ENCODE measurements at regions not wholly inside any gene's neighbourhood (a gene's known extent, or its start where the extent isn't known, plus 50 kb on each side); places are given as distances from the start of the nearest gene placed in this dataset.

DNA sequence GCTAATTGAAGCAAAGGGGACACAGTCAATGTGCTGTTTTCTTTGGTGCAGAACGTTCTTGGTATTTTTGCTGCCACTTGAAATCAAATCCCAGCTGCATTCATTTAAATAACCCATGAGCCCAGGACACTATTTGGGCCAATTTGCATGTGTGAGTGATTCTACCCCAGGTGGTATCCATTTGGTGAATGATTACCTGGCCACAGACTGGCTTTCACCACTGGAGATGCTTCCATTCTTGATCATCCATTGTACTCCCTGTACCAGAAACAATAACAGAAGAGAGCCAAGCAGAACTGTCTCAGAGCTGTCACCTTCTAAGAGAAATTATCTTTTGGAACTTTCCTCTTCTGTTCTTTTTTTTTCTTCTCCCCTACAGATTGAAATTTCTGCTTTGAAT lies 139.7 kb upstream of the RARB start:
- TF ChIP-seq, protein P1, sequence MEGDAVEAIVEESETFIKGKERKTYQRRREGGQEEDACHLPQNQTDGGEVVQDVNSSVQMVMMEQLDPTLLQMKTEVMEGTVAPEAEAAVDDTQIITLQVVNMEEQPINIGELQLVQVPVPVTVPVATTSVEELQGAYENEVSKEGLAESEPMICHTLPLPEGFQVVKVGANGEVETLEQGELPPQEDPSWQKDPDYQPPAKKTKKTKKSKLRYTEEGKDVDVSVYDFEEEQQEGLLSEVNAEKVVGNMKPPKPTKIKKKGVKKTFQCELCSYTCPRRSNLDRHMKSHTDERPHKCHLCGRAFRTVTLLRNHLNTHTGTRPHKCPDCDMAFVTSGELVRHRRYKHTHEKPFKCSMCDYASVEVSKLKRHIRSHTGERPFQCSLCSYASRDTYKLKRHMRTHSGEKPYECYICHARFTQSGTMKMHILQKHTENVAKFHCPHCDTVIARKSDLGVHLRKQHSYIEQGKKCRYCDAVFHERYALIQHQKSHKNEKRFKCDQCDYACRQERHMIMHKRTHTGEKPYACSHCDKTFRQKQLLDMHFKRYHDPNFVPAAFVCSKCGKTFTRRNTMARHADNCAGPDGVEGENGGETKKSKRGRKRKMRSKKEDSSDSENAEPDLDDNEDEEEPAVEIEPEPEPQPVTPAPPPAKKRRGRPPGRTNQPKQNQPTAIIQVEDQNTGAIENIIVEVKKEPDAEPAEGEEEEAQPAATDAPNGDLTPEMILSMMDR (IDR thresholded peaks at IDR 0.05) = no peak
- TF ChIP-seq POLR2A (IDR thresholded peaks at IDR 0.05) = no peak
